Bronchial epithelial cell (primary cell): ENCODE measurements at regions not wholly inside any gene's neighbourhood (a gene's known extent, or its start where the extent isn't known, plus 50 kb on each side); places are given as distances from the start of the nearest gene placed in this dataset.

Experiments used
- DNase-seq: peaks from one replicate; pipeline ENCODE4 v3.0.0-alpha.2; 2010; ENCODE audit warnings: low read depth
- FAIRE-seq: peaks from 2 replicates; lab custom pipeline; 2011; peaks lifted over from hg19 to GRCh38; lab: Jason Lieb, UNC
- H3K27me3 ChIP-seq: 2 replicates; pipeline ENCODE4 v1.5.1; 2011; ENCODE audit warnings: low read length; ENCODE audit not compliant: control insufficient read depth, insufficient read depth
- H3K36me3 ChIP-seq: 2 replicates; pipeline ENCODE4 v1.5.1; 2011; ENCODE audit warnings: low read length; ENCODE audit not compliant: control insufficient read depth, insufficient read depth
- H3K4me3 ChIP-seq: 2 replicates; pipeline ENCODE4 v1.5.1; 2011; ENCODE audit warnings: mild to moderate bottlenecking, low read depth, low read length, control low read depth
- TF ChIP-seq, protein P1 (sequence below): IDR thresholded peaks from 2 replicates; pipeline ENCODE4 v1.5.1; 2011; ENCODE audit warnings: mild to moderate bottlenecking, moderate library complexity, low read length, control low read depth, inconsistent platforms; ENCODE audit not compliant: insufficient read depth, severe bottlenecking

DNA sequence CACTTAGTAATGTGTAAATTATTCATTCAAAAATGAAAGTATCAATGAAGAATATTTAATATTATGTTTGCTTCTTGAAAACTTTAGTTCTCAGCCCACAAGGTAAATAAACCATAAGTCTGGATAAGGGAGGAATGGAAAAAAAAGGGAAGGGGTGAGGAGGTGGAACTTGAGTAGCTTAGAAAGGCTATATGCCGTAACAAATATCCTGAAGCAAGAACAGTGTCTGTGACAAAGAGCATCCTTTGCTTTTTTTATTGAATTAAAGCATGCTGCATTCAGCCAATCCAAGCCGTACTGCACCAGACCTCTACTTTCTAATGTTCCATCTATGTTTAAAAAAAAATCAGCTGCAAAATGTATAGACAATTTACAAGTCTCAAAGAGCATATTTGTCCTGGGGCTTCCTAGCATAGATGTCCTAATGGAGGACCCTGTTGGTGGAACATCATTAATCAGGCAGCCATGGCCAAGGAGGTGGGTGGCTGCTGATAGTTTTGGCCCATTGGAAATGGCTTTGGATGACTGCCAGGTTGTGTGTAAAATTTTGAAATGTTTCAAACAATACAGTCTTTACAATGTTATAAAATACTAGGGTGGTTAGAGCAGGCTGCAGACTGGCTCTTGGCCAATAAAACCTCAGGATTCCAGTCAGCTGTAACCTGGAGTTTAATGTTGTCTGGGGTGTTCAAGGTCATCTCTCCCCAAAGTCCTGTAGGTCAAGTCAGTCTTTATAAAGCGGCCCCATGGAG lies 895.8 kb upstream of the SOX9 start:
- TF ChIP-seq, protein P1, sequence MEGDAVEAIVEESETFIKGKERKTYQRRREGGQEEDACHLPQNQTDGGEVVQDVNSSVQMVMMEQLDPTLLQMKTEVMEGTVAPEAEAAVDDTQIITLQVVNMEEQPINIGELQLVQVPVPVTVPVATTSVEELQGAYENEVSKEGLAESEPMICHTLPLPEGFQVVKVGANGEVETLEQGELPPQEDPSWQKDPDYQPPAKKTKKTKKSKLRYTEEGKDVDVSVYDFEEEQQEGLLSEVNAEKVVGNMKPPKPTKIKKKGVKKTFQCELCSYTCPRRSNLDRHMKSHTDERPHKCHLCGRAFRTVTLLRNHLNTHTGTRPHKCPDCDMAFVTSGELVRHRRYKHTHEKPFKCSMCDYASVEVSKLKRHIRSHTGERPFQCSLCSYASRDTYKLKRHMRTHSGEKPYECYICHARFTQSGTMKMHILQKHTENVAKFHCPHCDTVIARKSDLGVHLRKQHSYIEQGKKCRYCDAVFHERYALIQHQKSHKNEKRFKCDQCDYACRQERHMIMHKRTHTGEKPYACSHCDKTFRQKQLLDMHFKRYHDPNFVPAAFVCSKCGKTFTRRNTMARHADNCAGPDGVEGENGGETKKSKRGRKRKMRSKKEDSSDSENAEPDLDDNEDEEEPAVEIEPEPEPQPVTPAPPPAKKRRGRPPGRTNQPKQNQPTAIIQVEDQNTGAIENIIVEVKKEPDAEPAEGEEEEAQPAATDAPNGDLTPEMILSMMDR = no peak
- FAIRE-seq (no peak), DNase-seq (no peak)
- H3K4me3 ChIP-seq = no peak overlapping the region
- no peaks in the 10 kb centered on the region for H3K27me3 ChIP-seq
- H3K36me3 ChIP-seq = no peaks in the 10 kb centered on the region

DNA sequence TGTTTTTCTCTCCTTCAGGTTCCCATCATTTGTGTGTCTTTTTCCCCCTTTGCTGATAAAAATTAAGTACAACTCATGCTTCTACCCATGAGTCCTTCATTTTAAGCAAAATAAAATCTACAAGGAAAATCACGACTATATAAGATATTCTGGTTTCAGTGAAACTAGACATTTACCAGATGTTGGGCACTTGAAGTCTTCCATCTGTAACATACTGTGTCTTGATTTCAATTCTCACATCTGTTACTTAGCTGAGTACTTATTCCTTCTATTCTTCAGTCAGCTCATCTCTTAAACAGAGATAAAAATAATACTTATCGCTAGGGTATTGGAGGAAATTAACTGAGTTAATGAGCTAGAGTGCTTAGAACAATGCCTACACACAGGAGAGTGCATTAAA lies 893.0 kb upstream of the SOX9 start:
- DNase-seq (no peak), FAIRE-seq (no peak)
- no peaks in the 10 kb centered on the region for H3K36me3 ChIP-seq
- H3K4me3 ChIP-seq = no peak overlapping the region
- H3K27me3 ChIP-seq = no peaks in the 10 kb centered on the region
- TF ChIP-seq, protein P1 = no peak

DNA sequence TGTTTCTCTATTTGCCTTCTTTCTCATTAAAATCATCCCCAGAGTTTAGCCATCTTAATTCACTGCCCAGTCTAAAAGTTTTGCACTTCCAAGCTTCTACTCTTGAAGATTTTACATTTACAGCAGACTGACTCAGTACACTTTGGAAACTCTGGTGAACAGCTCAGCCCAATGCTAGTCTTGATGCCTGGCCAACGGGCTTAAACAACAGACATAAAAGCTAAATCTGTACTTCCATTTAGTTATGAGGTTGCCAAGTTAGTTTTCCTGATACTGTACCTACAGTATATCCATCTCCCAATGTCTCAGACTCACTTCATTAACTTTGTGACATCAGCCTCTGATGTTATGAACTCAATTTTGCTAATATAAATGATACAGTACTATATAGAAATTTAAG lies 891.8 kb upstream of the SOX9 start:
- no peaks in the 10 kb centered on the region for H3K36me3 ChIP-seq
- no peak for DNase-seq
- no peak overlapping the region for H3K4me3 ChIP-seq
- no peak for FAIRE-seq
- TF ChIP-seq, protein P1 = no peak
- H3K27me3 ChIP-seq = no peaks in the 10 kb centered on the region

DNA sequence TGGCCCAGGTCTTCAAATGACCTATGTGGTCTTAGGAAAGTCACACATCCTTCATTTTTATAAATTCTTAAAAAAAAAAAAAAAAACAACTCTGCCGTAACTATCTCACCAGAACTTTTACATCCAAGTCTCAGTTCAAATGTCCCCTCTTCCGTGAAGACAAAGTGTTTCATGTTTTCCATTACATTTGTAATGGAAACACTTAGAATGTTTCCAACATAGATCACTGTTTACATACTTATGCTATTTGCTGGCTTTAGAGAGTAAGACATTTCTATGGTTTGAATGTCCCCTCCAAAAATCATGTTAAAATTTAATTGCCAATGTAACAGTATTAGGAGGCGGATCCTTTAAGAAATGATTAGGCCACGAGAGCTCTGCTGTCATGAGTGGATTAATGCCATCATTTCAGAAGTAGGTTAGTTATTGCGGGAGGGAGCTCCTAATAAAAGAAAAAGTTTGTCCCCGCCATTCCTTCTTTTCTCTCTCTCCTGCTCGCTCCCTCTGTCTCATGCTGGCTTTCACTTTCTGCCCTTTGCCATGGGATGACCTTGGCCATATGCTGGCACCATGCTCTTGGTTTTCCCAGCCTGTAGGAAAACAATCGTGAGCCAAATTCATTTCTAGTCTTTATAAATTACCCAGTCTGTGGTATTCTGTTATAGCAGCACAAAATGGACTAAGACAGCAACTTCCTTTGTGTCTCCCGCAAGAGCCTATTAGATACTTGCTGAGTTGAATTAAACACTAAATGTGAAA lies 887.8 kb upstream of the SOX9 start:
- Histone ChIP-seq H3K27me3 (no peaks in the 10 kb centered on the region), H3K36me3 (no peaks in the 10 kb centered on the region), H3K4me3 (no peak overlapping the region)
- FAIRE-seq (no peak), DNase-seq (no peak)
- TF ChIP-seq, protein P1 = no peak

DNA sequence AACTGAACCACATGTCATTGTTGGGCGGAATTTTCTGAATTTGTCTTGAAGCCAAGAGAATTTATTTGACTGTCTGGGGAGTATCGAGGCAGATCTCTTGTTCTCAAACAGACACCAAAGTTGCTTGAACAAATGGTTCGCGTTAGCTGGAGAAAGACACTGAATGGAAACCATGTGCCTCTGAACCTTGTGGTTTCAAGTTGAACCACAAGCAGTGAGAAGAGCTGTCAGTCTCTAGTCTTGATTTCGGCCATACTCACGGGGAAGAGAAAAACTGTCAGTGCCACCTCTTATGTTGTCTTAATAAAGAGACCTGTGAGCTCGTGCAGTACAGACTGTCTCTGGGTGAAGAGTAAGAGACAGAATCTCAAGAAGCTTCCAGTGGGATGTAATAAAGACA lies 886.5 kb upstream of the SOX9 start:
- peak; percentile 23 for FAIRE-seq
- Histone ChIP-seq H3K27me3 (no peaks in the 10 kb centered on the region), H3K4me3 (no peak overlapping the region), H3K36me3 (no peaks in the 10 kb centered on the region)
- TF ChIP-seq, protein P1 = no peak
- DNase-seq = no peak
